ENCODE measurements at regions not wholly inside any gene's neighbourhood (a gene's known extent, or its start where the extent isn't known, plus 50 kb on each side); places are given as distances from the start of the nearest gene placed in this dataset.
A peak's percentile ranks its signal among the peaks of the same experiment; 100 is the strongest.

- CTCF ChIA-PET: interaction anchor here (0.6 to 0.8 kb wide), 2 partner anchors 9 to 278 kb away, joined by 3 read pairs; no protein-coding TSS in a partner anchor
These were observed 71.8 kb downstream of the C4orf33 start for GRCh38 chr4:129167640-129168260.

GRCh38 chr4:129172181-129172580, 76.2 kb downstream of the C4orf33 start:
- no peak for DNase-seq (ENCODE audit: low read depth)
- Histone ChIP-seq H3K4me3 (ENCODE audit: low read depth, low read length) (no peak overlapping the region), H3K27me3 (ENCODE audit: control insufficient read depth, insufficient read depth, low read length) (0 out of 2 replicates have a peak, but pooled peaks cover 1% of the 10 kb centered on the region), H3K36me3 (ENCODE audit: control insufficient read depth, insufficient read depth, low read length) (no peaks in the 10 kb centered on the region)
- POLR2A ChIA-PET: no interaction called here
- CTCF ChIA-PET: no interaction called here
- TF ChIP-seq CTCF (IDR thresholded peaks at IDR 0.05; ENCODE audit: insufficient read depth, low read depth, low read length): no peak

More at GRCh38 chr4:129167640-129168260, 71.8 kb downstream of the C4orf33 start:
- TF ChIP-seq CTCF (IDR thresholded peaks at IDR 0.05; ENCODE audit: insufficient read depth, low read depth, low read length): peak; percentile 22; the same call in 1 of the 2 replicates
- POLR2A ChIA-PET: no interaction called here
- DNase-seq (ENCODE audit: low read depth): no peak
- H3K36me3 ChIP-seq (ENCODE audit: control insufficient read depth, insufficient read depth, low read length): no peaks in the 10 kb centered on the region
- 0 out of 2 replicates have a peak, but pooled peaks cover 1% of the 10 kb centered on the region for H3K27me3 ChIP-seq (ENCODE audit: control insufficient read depth, insufficient read depth, low read length)
- H3K4me3 ChIP-seq (ENCODE audit: low read depth, low read length): no peak overlapping the region

- H3K36me3 ChIP-seq (ENCODE audit: control insufficient read depth, insufficient read depth, low read length): no peaks in the 10 kb centered on the region
- no peak overlapping the region for H3K4me3 ChIP-seq (ENCODE audit: low read depth, low read length)
- no peak for TF ChIP-seq CTCF (IDR thresholded peaks at IDR 0.05; ENCODE audit: insufficient read depth, low read depth, low read length)
- CTCF ChIA-PET: interaction anchor here (1.0 kb wide), 1 partner anchor 9 kb away, joined by 3 read pairs; no protein-coding TSS in a partner anchor
- no peaks in the 10 kb centered on the region for H3K27me3 ChIP-seq (ENCODE audit: control insufficient read depth, insufficient read depth, low read length)
- POLR2A ChIA-PET: no interaction called here
- no peak for DNase-seq (ENCODE audit: low read depth)
These were observed 80.9 kb downstream of the C4orf33 start for GRCh38 chr4:129176864-129177263.

- ChIA-PET POLR2A (no interaction called here), CTCF (no interaction called here)
- H3K4me3 ChIP-seq (ENCODE audit: low read depth, low read length): no peak overlapping the region
- H3K36me3 ChIP-seq (ENCODE audit: control insufficient read depth, insufficient read depth, low read length): no peaks in the 10 kb centered on the region
- H3K27me3 ChIP-seq (ENCODE audit: control insufficient read depth, insufficient read depth, low read length): no peaks in the 10 kb centered on the region
- DNase-seq (ENCODE audit: low read depth): no peak
- no peak for TF ChIP-seq CTCF (IDR thresholded peaks at IDR 0.05; ENCODE audit: insufficient read depth, low read depth, low read length)
These were observed 83.3 kb downstream of the C4orf33 start for GRCh38 chr4:129179276-129179675.

- ChIA-PET POLR2A (no interaction called here), CTCF (no interaction called here)
- TF ChIP-seq CTCF (IDR thresholded peaks at IDR 0.05; ENCODE audit: insufficient read depth, low read depth, low read length): no peak
These were observed 93.7 kb downstream of the C4orf33 start for GRCh38 chr4:129189630-129190029.

More at GRCh38 chr4:129189630-129190029, 93.7 kb downstream of the C4orf33 start:
- Histone ChIP-seq H3K36me3 (ENCODE audit: control insufficient read depth, insufficient read depth, low read length) (no peaks in the 10 kb centered on the region), H3K4me3 (ENCODE audit: low read depth, low read length) (no peak overlapping the region), H3K27me3 (ENCODE audit: control insufficient read depth, insufficient read depth, low read length) (no peaks in the 10 kb centered on the region)
- DNase-seq (ENCODE audit: low read depth): no peak
